GM18499 (cell line): ENCODE measurements at regions not wholly inside any gene's neighbourhood (a gene's known extent, or its start where the extent isn't known, plus 50 kb on each side); places are given as distances from the start of the nearest gene placed in this dataset.
"Not testable (repeated sequence)": the region's sequence is repeated elsewhere in the genome, so short reads cannot be mapped to it uniquely, and the experiment has no call there.

Experiments used
- ATAC-seq: cut with Tn5 transposase; IDR thresholded peaks from one replicate; pipeline ENCODE4 v1.9.1; 2021; ENCODE audit warnings: moderate number of reproducible peaks; ENCODE audit not compliant: insufficient read depth, unreplicated experiment

GRCh38 chr3:22795917-22796316 is 407.2 kb upstream of the UBE2E2 start:
- no peak for ATAC-seq

- ATAC-seq, result no peak
These were observed 404.7 kb upstream of the UBE2E2 start for GRCh38 chr3:22798461-22798860.

- no peak for ATAC-seq
These were observed 383.9 kb upstream of the UBE2E2 start for GRCh38 chr3:22819209-22819608.

GRCh38 chr3:22835041-22835440 is 368.1 kb upstream of the UBE2E2 start:
- ATAC-seq, result no peak

- ATAC-seq, result no peak
These were observed 367.0 kb upstream of the UBE2E2 start for GRCh38 chr3:22836131-22836530.

- no peak for ATAC-seq
These were observed 359.3 kb upstream of the UBE2E2 start for GRCh38 chr3:22843854-22844253.

- no peak for ATAC-seq
These were observed 356.6 kb upstream of the UBE2E2 start for GRCh38 chr3:22846566-22846965.

GRCh38 chr3:22849583-22849982 is 353.5 kb upstream of the UBE2E2 start:
- ATAC-seq, result not testable (repeated sequence)

- ATAC-seq, result no peak
These were observed 346.3 kb upstream of the UBE2E2 start for GRCh38 chr3:22856811-22857210.

- ATAC-seq, result no peak
These were observed 344.6 kb upstream of the UBE2E2 start for GRCh38 chr3:22858486-22858885.

GRCh38 chr3:22859618-22860017 is 343.5 kb upstream of the UBE2E2 start:
- no peak for ATAC-seq

GRCh38 chr3:22861426-22861825 is 341.7 kb upstream of the UBE2E2 start:
- ATAC-seq, result no peak

- no peak for ATAC-seq
These were observed 341.0 kb upstream of the UBE2E2 start for GRCh38 chr3:22862111-22862510.

GRCh38 chr3:22882834-22883233 is 320.3 kb upstream of the UBE2E2 start:
- ATAC-seq, result not testable (repeated sequence)

GRCh38 chr3:22885039-22885438 is 318.1 kb upstream of the UBE2E2 start:
- ATAC-seq, result no peak

- no peak for ATAC-seq
These were observed 317.4 kb upstream of the UBE2E2 start for GRCh38 chr3:22885574-22886341.

- ATAC-seq, result no peak
These were observed 316.6 kb upstream of the UBE2E2 start for GRCh38 chr3:22886439-22887068.

- ATAC-seq, result no peak
These were observed 315.3 kb upstream of the UBE2E2 start for GRCh38 chr3:22887664-22888291.

- no peak for ATAC-seq
These were observed 310.0 kb upstream of the UBE2E2 start for GRCh38 chr3:22893101-22893500.

GRCh38 chr3:22893644-22894325 is 309.3 kb upstream of the UBE2E2 start:
- ATAC-seq, result no peak

- no peak for ATAC-seq
These were observed 308.3 kb upstream of the UBE2E2 start for GRCh38 chr3:22894865-22895264.
